Right ventricle myocardium inferior (tissue), 1 donor: ENCODE measurements at regions not wholly inside any gene's neighbourhood (a gene's known extent, or its start where the extent isn't known, plus 50 kb on each side); places are given as distances from the start of the nearest gene placed in this dataset.

Experiments used
- ATAC-seq: fragments of 200-7000 bp; cut with Tn5 transposase; one replicate; pipeline ENCODE4 v1.9.1; 2020; ENCODE audit warnings: mild to moderate bottlenecking, moderate library complexity
- DNase-seq: peaks from one replicate; pipeline ENCODE4 v3.0.0; 2021; ENCODE audit errors: missing footprints
- intact Hi-C: fragments of 100-400 bp; cut with DNase I; formaldehyde crosslinking; loops from one replicate; pipeline ENCODE4 v1.11.0; 2022
- donor health status: DM: no; HTN: yes; CAD: no; lungs with severe emphysema.

- intact Hi-C loops: no loop called here
Observed at GRCh38 chr14:65864549-65864948, 452.0 kb downstream of the FUT8 start.

GRCh38 chr14:65864984-65865383 lies 452.5 kb downstream of the FUT8 start:
- intact Hi-C loops: no loop called here
- no peak for ATAC-seq
- DNase-seq: no peak

More at GRCh38 chr14:65864549-65864948, 452.0 kb downstream of the FUT8 start:
- DNase-seq (no peak), ATAC-seq (no peak)

- ATAC-seq (no peak), DNase-seq (no peak)
- intact Hi-C loops: no loop called here
Observed at GRCh38 chr14:65866448-65866847, 453.9 kb downstream of the FUT8 start.

GRCh38 chr14:65866886-65867285 lies 454.4 kb downstream of the FUT8 start:
- DNase-seq (peak; percentile 75), ATAC-seq (no peak)
- intact Hi-C loops: no loop called here

GRCh38 chr14:65867333-65867732 lies 454.8 kb downstream of the FUT8 start:
- intact Hi-C loops: no loop called here
- ATAC-seq: no peak
- DNase-seq: no peak

- intact Hi-C loops: no loop called here
Observed at GRCh38 chr14:65872536-65872935, 460.0 kb downstream of the FUT8 start.

GRCh38 chr14:65877166-65877565 lies 464.6 kb downstream of the FUT8 start:
- intact Hi-C loops: no loop called here
- DNase-seq (no peak), ATAC-seq (no peak)

More at GRCh38 chr14:65872536-65872935, 460.0 kb downstream of the FUT8 start:
- no peak for ATAC-seq
- no peak for DNase-seq

GRCh38 chr14:65877624-65878023 lies 465.1 kb downstream of the FUT8 start:
- DNase-seq (no peak), ATAC-seq (no peak)
- intact Hi-C loops: no loop called here

GRCh38 chr14:65878586-65878985 lies 466.1 kb downstream of the FUT8 start:
- intact Hi-C loops: no loop called here
- ATAC-seq (no peak), DNase-seq (no peak)

GRCh38 chr14:65879248-65880009 lies 466.9 kb downstream of the FUT8 start:
- no peak for ATAC-seq
- no peak for DNase-seq
- intact Hi-C loops: no loop called here

GRCh38 chr14:65880507-65880906 lies 468.0 kb downstream of the FUT8 start:
- ATAC-seq: no peak
- DNase-seq: no peak
- intact Hi-C loops: no loop called here

GRCh38 chr14:65881642-65882041 lies 469.1 kb downstream of the FUT8 start:
- no peak for DNase-seq
- intact Hi-C loops: no loop called here
- no peak for ATAC-seq

GRCh38 chr14:65888677-65889076 lies 476.1 kb downstream of the FUT8 start:
- intact Hi-C loops: no loop called here
- ATAC-seq (no peak), DNase-seq (no peak)

GRCh38 chr14:65892315-65892714 lies 479.8 kb downstream of the FUT8 start:
- intact Hi-C loops: no loop called here
- DNase-seq (no peak), ATAC-seq (no peak)

- ATAC-seq: no peak
- DNase-seq: no peak
- intact Hi-C loops: no loop called here
Observed at GRCh38 chr14:65900164-65900563, 487.6 kb downstream of the FUT8 start.

- ATAC-seq: no peak
Observed at GRCh38 chr14:65901595-65901994, 489.1 kb downstream of the FUT8 start.

GRCh38 chr14:65904988-65905387 lies 492.5 kb downstream of the FUT8 start:
- DNase-seq (no peak), ATAC-seq (no peak)
- intact Hi-C loops: no loop called here

More at GRCh38 chr14:65901595-65901994, 489.1 kb downstream of the FUT8 start:
- DNase-seq: no peak
- intact Hi-C loops: no loop called here

- no peak for ATAC-seq
- intact Hi-C loops: no loop called here
- no peak for DNase-seq
Observed at GRCh38 chr14:65906344-65906743, 493.8 kb downstream of the FUT8 start.

GRCh38 chr14:65906948-65907347 lies 494.4 kb downstream of the FUT8 start:
- intact Hi-C loops: no loop called here
- ATAC-seq: no peak

GRCh38 chr14:65910108-65910786 lies 497.7 kb downstream of the FUT8 start:
- DNase-seq (no peak), ATAC-seq (no peak)
- intact Hi-C loops: no loop called here

More at GRCh38 chr14:65906948-65907347, 494.4 kb downstream of the FUT8 start:
- DNase-seq: no peak
